ENCODE measurements at regions not wholly inside any gene's neighbourhood (a gene's known extent, or its start where the extent isn't known, plus 50 kb on each side); places are given as distances from the start of the nearest gene placed in this dataset.

DNA sequence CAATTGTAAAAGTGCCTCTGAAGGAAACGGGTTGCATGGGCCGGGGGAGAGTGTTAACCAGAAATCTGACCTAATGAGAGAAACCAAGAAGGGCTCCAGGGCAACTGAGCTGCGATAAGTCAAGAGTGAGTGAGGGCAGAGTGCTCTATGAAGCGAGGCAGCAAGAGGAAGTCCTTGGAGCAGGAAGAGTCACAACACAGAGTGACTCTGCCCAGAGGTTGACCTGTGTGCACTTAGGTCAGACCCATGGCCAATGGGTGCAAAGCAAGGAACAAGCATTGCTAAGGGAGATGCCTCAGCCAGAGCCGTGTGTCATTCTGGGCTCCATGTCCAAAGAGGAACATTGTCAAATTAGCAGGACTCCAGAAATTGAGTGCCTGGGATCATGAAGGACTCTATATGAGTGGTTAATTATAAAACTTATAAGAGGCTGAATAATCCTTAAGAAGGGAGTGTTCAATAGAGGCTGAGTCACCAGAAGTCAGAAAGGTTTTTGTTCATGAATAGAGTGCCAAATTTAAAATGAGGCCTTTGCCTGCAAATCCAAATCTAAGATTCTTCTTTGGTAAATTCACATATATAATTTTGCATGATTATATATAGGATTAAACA, 438.5 kb downstream of the MED10 start:
- no peak for DNase-seq (ENCODE audit: extremely low spot score, unreplicated experiment)
- Mint-ChIP-seq H3K9me3 (peaks cover 5% of the 10 kb centered on the region), H3K4me3 (no peak overlapping the region), H3K27me3 (peaks cover 6% of the 10 kb centered on the region), H3K27ac (no peak overlapping the region), H3K36me3 (no peaks in the 10 kb centered on the region), H3K4me1 (ENCODE audit: unreplicated experiment) (peaks cover 3% of the 10 kb centered on the region)
- TF ChIP-seq, protein P1, sequence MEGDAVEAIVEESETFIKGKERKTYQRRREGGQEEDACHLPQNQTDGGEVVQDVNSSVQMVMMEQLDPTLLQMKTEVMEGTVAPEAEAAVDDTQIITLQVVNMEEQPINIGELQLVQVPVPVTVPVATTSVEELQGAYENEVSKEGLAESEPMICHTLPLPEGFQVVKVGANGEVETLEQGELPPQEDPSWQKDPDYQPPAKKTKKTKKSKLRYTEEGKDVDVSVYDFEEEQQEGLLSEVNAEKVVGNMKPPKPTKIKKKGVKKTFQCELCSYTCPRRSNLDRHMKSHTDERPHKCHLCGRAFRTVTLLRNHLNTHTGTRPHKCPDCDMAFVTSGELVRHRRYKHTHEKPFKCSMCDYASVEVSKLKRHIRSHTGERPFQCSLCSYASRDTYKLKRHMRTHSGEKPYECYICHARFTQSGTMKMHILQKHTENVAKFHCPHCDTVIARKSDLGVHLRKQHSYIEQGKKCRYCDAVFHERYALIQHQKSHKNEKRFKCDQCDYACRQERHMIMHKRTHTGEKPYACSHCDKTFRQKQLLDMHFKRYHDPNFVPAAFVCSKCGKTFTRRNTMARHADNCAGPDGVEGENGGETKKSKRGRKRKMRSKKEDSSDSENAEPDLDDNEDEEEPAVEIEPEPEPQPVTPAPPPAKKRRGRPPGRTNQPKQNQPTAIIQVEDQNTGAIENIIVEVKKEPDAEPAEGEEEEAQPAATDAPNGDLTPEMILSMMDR (conservative IDR thresholded peaks at IDR 0.05) = no peak

DNA sequence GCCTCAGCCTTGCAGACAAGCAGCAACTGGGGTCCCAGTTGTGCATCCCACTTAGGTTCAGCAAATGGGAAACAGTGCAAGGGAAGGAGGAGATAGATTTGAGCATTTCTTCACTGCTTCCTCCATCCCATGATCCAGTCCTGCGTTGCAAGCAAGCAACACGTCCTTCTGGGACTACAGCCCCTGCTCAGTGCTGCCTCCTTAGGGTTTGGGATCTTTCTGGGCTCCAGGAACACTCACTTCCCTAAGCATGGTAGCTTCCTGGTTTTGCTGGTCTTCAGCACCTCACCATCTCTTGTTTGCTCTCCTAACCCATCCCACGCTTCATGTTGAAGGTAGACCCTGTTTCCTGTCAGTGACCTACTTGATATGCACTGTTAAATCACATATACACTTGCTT, 444.7 kb downstream of the MED10 start:
- H3K27ac Mint-ChIP-seq = no peak overlapping the region
- no peaks in the 10 kb centered on the region for H3K9me3 Mint-ChIP-seq
- H3K4me1 Mint-ChIP-seq (ENCODE audit: unreplicated experiment) = peaks cover 4% of the 10 kb centered on the region
- H3K27me3 Mint-ChIP-seq = peaks cover 20% of the 10 kb centered on the region
- no peak overlapping the region for H3K4me3 Mint-ChIP-seq
- no peaks in the 10 kb centered on the region for H3K36me3 Mint-ChIP-seq
- TF ChIP-seq, protein P1 (conservative IDR thresholded peaks at IDR 0.05) = no peak
- no peak for DNase-seq (ENCODE audit: extremely low spot score, unreplicated experiment)

DNA sequence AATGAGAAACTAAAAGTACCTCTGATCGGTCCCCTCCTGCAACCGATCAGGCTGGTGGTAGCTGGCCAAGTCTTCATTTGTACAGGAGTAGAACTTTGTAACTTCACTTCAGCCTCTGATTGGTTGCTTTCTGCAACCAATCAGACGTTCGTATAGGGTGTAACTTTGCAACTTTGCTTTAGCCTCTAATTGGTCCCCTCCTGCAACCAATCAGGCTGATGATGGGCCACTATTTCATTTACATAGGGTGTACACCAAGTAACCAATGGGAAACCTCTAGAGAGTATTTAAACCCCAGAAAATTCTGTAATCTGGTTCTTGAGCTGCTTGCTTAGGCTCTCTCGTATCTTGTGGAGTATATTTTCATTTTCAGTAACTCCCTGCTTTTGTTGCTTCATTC, 445.5 kb downstream of the MED10 start:
- no peak for DNase-seq (ENCODE audit: extremely low spot score, unreplicated experiment)
- no peaks in the 10 kb centered on the region for H3K36me3 Mint-ChIP-seq
- TF ChIP-seq, protein P1 (conservative IDR thresholded peaks at IDR 0.05) = no peak
- H3K27me3 Mint-ChIP-seq = peaks cover 19% of the 10 kb centered on the region
- peaks cover 4% of the 10 kb centered on the region for H3K4me1 Mint-ChIP-seq (ENCODE audit: unreplicated experiment)
- H3K9me3 Mint-ChIP-seq = no peaks in the 10 kb centered on the region
- no peak overlapping the region for H3K4me3 Mint-ChIP-seq
- no peak overlapping the region for H3K27ac Mint-ChIP-seq

DNA sequence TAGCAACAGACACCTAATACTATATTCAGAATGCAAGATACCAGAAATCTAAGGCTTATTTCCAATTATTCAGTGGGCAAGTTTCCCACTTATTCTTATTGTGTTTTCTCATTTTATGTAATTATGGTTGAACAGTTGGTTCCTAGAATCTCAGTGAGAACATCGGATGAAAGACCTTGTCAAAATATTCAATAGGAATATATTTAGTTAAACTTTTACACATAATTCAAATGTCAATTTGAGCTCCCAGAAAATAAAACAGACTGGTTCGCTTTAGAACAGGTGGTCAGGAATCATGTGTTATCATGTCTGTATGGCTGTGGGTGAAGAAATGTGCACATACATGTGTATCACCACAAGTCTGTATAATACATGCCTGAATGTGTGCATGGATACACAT, 447.8 kb downstream of the MED10 start:
- H3K4me3 Mint-ChIP-seq = no peak overlapping the region
- H3K27me3 Mint-ChIP-seq = peaks cover 16% of the 10 kb centered on the region
- H3K27ac Mint-ChIP-seq = no peak overlapping the region
- DNase-seq (ENCODE audit: extremely low spot score, unreplicated experiment) = no peak
- H3K9me3 Mint-ChIP-seq = no peaks in the 10 kb centered on the region
- H3K36me3 Mint-ChIP-seq = no peaks in the 10 kb centered on the region
- H3K4me1 Mint-ChIP-seq (ENCODE audit: unreplicated experiment) = peaks cover 4% of the 10 kb centered on the region
- TF ChIP-seq, protein P1 (conservative IDR thresholded peaks at IDR 0.05) = no peak

DNA sequence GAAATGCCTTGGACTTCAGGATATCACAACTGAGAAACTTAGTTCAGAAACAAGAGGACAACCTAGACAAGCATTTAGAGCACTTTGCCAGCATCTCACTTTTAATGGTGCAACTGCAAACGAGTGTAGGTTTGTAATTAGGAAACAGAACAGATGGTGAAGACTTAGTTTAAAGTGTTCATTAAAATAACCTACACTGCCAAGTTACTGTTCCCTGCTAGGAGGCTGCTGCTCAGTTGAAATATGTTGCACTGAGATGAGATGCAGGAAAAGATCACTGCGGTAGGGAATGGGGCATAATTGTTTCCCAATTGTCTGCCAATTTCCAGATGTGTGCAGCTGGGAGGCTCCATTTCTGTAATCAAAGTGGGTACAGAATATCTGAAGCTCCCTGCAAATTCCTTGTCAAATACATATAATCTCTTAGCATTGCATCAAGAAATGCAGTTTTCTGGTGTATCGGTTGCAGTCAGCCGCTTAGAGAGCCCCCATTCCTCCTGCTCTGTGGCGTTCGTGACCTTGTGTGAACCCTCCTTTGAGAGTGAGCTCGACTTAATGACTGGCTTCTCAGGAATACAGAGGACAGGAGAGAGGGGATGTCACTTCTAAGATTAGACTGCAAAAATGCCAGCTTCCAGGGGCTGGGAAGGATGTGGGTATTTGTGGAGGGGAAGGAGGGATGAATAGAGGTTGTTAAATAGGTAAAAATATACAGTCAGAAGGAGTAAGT, 448.9 kb downstream of the MED10 start:
- H3K4me1 Mint-ChIP-seq (ENCODE audit: unreplicated experiment) = peaks cover 4% of the 10 kb centered on the region
- no peak for DNase-seq (ENCODE audit: extremely low spot score, unreplicated experiment)
- peaks cover 14% of the 10 kb centered on the region for H3K27me3 Mint-ChIP-seq
- no peaks in the 10 kb centered on the region for H3K36me3 Mint-ChIP-seq
- H3K9me3 Mint-ChIP-seq = no peaks in the 10 kb centered on the region
- TF ChIP-seq, protein P1 (conservative IDR thresholded peaks at IDR 0.05) = no peak
- H3K27ac Mint-ChIP-seq = no peak overlapping the region
- H3K4me3 Mint-ChIP-seq = peak overlapping the region; percentile 13
